SK-N-SH treated with all-trans-retinoic acid at 6 μM for 48 hours (cell line): ENCODE measurements at regions not wholly inside any gene's neighbourhood (a gene's known extent, or its start where the extent isn't known, plus 50 kb on each side); places are given as distances from the start of the nearest gene placed in this dataset.

Source experiments
- CREB5 ChIP-seq: fragments of 250-450 bp; sonication (Bioruptor Pico); IDR thresholded peaks from 2 replicates; pipeline ENCODE4 v1.5.1; 2020; ENCODE audit warnings: low read depth, mild to moderate bottlenecking, moderate library complexity
- PATZ1 ChIP-seq: fragments of 250-450 bp; sonication (Bioruptor Pico); IDR thresholded peaks from 2 replicates; pipeline ENCODE4 v1.8.0; 2020; ENCODE audit warnings: mild to moderate bottlenecking, moderate library complexity, borderline replicate concordance
- RARB ChIP-seq: fragments of 250-450 bp; sonication (Bioruptor Pico); IDR thresholded peaks from 2 replicates; pipeline ENCODE4 v1.8.0; 2021; ENCODE audit warnings: mild to moderate bottlenecking, moderate library complexity
- TCF4 ChIP-seq: fragments of 250-450 bp; sonication (Bioruptor Pico); IDR thresholded peaks from 2 replicates; pipeline ENCODE4 v1.8.0; 2021; ENCODE audit warnings: mild to moderate bottlenecking, moderate library complexity, borderline replicate concordance
- TSHZ2 ChIP-seq: fragments of 250-450 bp; sonication (Bioruptor Pico); IDR thresholded peaks from 2 replicates; pipeline ENCODE4 v1.5.0; 2020; ENCODE audit warnings: mild to moderate bottlenecking, moderate library complexity
- ZFP30 ChIP-seq: fragments of 450-650 bp; formaldehyde crosslinking; IDR thresholded peaks from 2 replicates; pipeline ENCODE4 v1.5.0; 2022; ENCODE audit warnings: mild to moderate bottlenecking, moderate library complexity
- ZNF8 ChIP-seq: fragments of 450-650 bp; formaldehyde crosslinking; IDR thresholded peaks from 2 replicates; pipeline ENCODE4 v1.5.0; 2020; ENCODE audit warnings: mild to moderate bottlenecking, moderate library complexity

- TF ChIP-seq PATZ1 (CRISPR knock-in tag), result no peak
- no peak for TF ChIP-seq CREB5 (CRISPR knock-in tag)
- no peak for TF ChIP-seq RARB (CRISPR knock-in tag)
- TF ChIP-seq TCF4 (CRISPR knock-in tag), result no peak
- TF ChIP-seq ZNF8, result no peak
- TF ChIP-seq TSHZ2 (CRISPR knock-in tag), result no peak
- no peak for TF ChIP-seq ZFP30
These were observed 1808.5 kb upstream of the DEFB115 start for GRCh38 chr20:29448806-29449470.
